K562 (cell line): ENCODE measurements at regions not wholly inside any gene's neighbourhood (a gene's known extent, or its start where the extent isn't known, plus 50 kb on each side); places are given as distances from the start of the nearest gene placed in this dataset.

Experiments used
- ATAC-seq: fragments of 200-7000 bp; cut with Tn5 transposase; 3 replicates; pipeline ENCODE4 v1.9.1; 2020; ENCODE audit warnings: moderate library complexity
- BruUV-seq: library from RNA; stranded (reverse); fragments of 400-500 nt; replicated peaks from 2 replicates; lab custom pipeline; 2021; lab: Mats Ljungman, UMichigan
- CTCF ChIA-PET: fragments of 300-600 bp; formaldehyde crosslinking; extraction: SDS; loops from one replicate; lab custom pipeline; 2021; ENCODE audit warnings: low intra/inter-chr PET ratio; lab: Yijun Ruan, JAX
- POLR2A ChIA-PET: fragments of 300-600, 350-650 bp; sonication (Branson Sonifier 250); formaldehyde crosslinking; extraction: SDS; loops from one replicate; lab custom pipeline; 2021; ENCODE audit warnings: antibody characterized with exemption, inconsistent platforms; lab: Yijun Ruan, JAX
- DNase-seq, 4 experiments: peaks; one replicate each; pipeline versions ENCODE4 v3.0.0 to v3.0.0-alpha.2; 2011 to 2018; ENCODE audit warnings: low spot score in 3 of 4, mixed read lengths in 3 of 4; ENCODE audit errors: extremely low read depth in 1 of 4
- FAIRE-seq: peaks from 2 replicates; lab custom pipeline; 2011; peaks lifted over from hg19 to GRCh38; lab: Jason Lieb, UNC
- H2AFZ ChIP-seq: 2 replicates; pipeline ENCODE4 v1.6.0; 2011; ENCODE audit warnings: low read depth, low read length, control low read depth, inconsistent platforms
- H3K27ac ChIP-seq: fragments of 200-600 bp; 3 replicates; pipeline ENCODE4 v1.8.0; 2011; ENCODE audit warnings: low read depth, mild to moderate bottlenecking, control low read depth, inconsistent platforms, low read length, moderate library complexity, mixed read lengths; ENCODE audit errors: extremely low read depth
- H3K27me3 ChIP-seq, 2 experiments: fragments of 300-600 bp in 1 of 2; 2 replicates in 1 of 2; 3 replicates in 1 of 2; pipeline versions ENCODE4 v1.6.0 to v1.8.0; 2011; ENCODE audit warnings: inconsistent platforms in 2 of 2, low read length in 2 of 2, mild to moderate bottlenecking in 1 of 2, mixed read lengths in 1 of 2, moderate library complexity in 1 of 2; ENCODE audit not compliant: control insufficient read depth in 2 of 2, insufficient read depth in 2 of 2
- H3K36me3 ChIP-seq: fragments of 300-600 bp; 3 replicates; pipeline ENCODE4 v1.8.0; 2011; ENCODE audit warnings: mild to moderate bottlenecking, low read length, inconsistent platforms; ENCODE audit not compliant: control insufficient read depth, insufficient read depth
- H3K4me1 ChIP-seq, 2 experiments: fragments of 200-600 bp in 1 of 2; replicated peaks in 1 of 2; 2 replicates in 1 of 2; 3 replicates in 1 of 2; pipeline versions ENCODE4 v1.5.1 to v1.8.0; 2011; ENCODE audit warnings: inconsistent platforms in 2 of 2, low read length in 2 of 2, mild to moderate bottlenecking in 1 of 2, mixed read lengths in 1 of 2, moderate library complexity in 1 of 2; ENCODE audit not compliant: control insufficient read depth in 2 of 2, insufficient read depth in 2 of 2
- H3K4me2 ChIP-seq: 2 replicates; pipeline ENCODE4 v1.6.1; 2011; ENCODE audit warnings: low read length, control low read depth, inconsistent platforms, mixed read lengths; ENCODE audit not compliant: insufficient read depth
- H3K4me3 ChIP-seq: fragments of 200-600 bp; sonication (generic), shearing (Covaris generic); 2 replicates; pipeline ENCODE4 v1.5.1; 2016; ENCODE audit warnings: control low read depth, inconsistent platforms
- H3K79me2 ChIP-seq: fragments of 200-600 bp; 3 replicates; pipeline ENCODE4 v1.8.0; 2011; ENCODE audit warnings: low read length, inconsistent platforms; ENCODE audit not compliant: control insufficient read depth, insufficient read depth
- H3K9ac ChIP-seq, 2 experiments: 2 replicates each; pipeline versions ENCODE4 v1.6.0 to v1.6.1; 2011; ENCODE audit warnings: low read depth in 2 of 2, low read length in 2 of 2, control low read depth in 1 of 2, inconsistent platforms in 1 of 2, mild to moderate bottlenecking in 1 of 2, mixed read lengths in 1 of 2; ENCODE audit not compliant: insufficient read depth in 1 of 2
- H3K9me1 ChIP-seq: one replicate; pipeline ENCODE4 v1.6.0; 2011; ENCODE audit warnings: inconsistent platforms, mild to moderate bottlenecking, low read length, moderate library complexity; ENCODE audit not compliant: control insufficient read depth, insufficient read depth
- H3K9me3 ChIP-seq: replicated peaks from 2 replicates; pipeline ENCODE4 v1.5.1; 2011; ENCODE audit warnings: low read depth, low read length, inconsistent platforms; ENCODE audit not compliant: control insufficient read depth, insufficient read depth
- H4K20me1 ChIP-seq: replicated peaks from 2 replicates; pipeline ENCODE4 v1.6.1; 2011; ENCODE audit warnings: low read length, inconsistent platforms, mixed read lengths; ENCODE audit not compliant: control insufficient read depth, insufficient read depth
- CBX2 ChIP-seq: fragments of 200-600 bp; sonication (generic); IDR thresholded peaks from one replicate; pipeline ENCODE4 v1.6.1; 2012; ENCODE audit warnings: mild to moderate bottlenecking, low read length, inconsistent platforms; ENCODE audit not compliant: insufficient read depth, poor library complexity, severe bottlenecking
- GTF2B ChIP-seq: IDR thresholded peaks from 2 replicates; pipeline ENCODE4 v1.6.1; 2011; ENCODE audit not compliant: insufficient read length; ENCODE audit errors: extremely low read depth
- HDAC3 ChIP-seq: fragments of 450-650 bp; IDR thresholded peaks from 2 replicates; pipeline ENCODE4 v1.6.1; 2018; ENCODE audit warnings: borderline replicate concordance, mild to moderate bottlenecking, moderate library complexity; ENCODE audit not compliant: partially characterized antibody
- KHSRP ChIP-seq: fragments of 450-650 bp; IDR thresholded peaks from 2 replicates; pipeline ENCODE4 v1.6.1; 2017
- PPARD ChIP-seq: fragments of 250-450 bp; sonication (Bioruptor Pico); IDR thresholded peaks from 2 replicates; pipeline ENCODE4 v1.8.0; 2022; ENCODE audit warnings: inconsistent platforms, mild to moderate bottlenecking, moderate library complexity
- ZNF263 ChIP-seq: sonication (generic); formaldehyde crosslinking; IDR thresholded peaks from 2 replicates; pipeline ENCODE4 v1.8.0; 2022; ENCODE audit warnings: mild to moderate bottlenecking, missing genetic modification reagents, borderline replicate concordance
- ZNF780A ChIP-seq: fragments of 250-450 bp; sonication (Bioruptor Pico); IDR thresholded peaks from 2 replicates; pipeline ENCODE4 v1.5.0; 2021; ENCODE audit warnings: mild to moderate bottlenecking
- WGBS: fragments of 100-300 bp; shearing (Covaris generic); methylation state at CpG from one replicate; pipeline ENCODE4 v1.1.6; 2016; ENCODE audit warnings: low coverage, mixed read lengths; ENCODE audit not compliant: insufficient coverage; ENCODE audit errors: missing lambda C conversion rate; 5-methylcytosine and 5-hydroxymethylcytosine counted together
- in situ Hi-C: fragments of 300-500 bp; cut with MboI; formaldehyde crosslinking; loops from 4 replicates; pipeline ENCODE4 v1.15.0; 2018; ENCODE audit warnings: inconsistent platforms, mixed read lengths
- intact Hi-C: fragments of 100-400 bp; cut with micrococcal nuclease; formaldehyde crosslinking; loops from 2 replicates; pipeline ENCODE4 v1.14.2; 2022
- TF ChIP-seq, protein P1 (sequence below), 2 experiments: fragments of 450-650 bp; formaldehyde crosslinking in 1 of 2; IDR thresholded peaks; 2 replicates each; pipeline versions ENCODE4 v1.4.0 to v1.6.1; 2014 to 2020; ENCODE audit warnings: mild to moderate bottlenecking in 2 of 2, borderline replicate concordance in 1 of 2, low read depth in 1 of 2

DNA sequence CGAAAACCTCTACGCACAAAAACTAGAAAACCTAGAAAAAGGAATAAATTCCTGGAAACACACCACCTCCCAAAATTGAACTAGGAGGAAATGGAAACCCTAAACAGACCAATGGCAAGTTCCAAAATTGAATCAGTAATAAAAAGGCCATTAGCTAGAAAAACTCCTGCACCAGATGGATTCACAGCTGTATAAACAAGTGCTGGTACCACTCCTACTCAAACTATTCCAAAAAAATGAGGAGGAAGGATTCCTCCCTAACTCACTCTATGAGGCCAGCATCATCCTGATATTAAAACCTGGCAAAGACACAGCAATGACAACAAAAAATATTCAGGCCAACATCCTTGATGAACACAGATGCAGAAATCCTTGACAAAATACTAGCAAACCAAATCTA, 228.2 kb downstream of the CHRM2 start:
- no TSS peak for BruUV-seq
- 0% methylated on average over 2 of the region's 2 CpGs for WGBS

DNA sequence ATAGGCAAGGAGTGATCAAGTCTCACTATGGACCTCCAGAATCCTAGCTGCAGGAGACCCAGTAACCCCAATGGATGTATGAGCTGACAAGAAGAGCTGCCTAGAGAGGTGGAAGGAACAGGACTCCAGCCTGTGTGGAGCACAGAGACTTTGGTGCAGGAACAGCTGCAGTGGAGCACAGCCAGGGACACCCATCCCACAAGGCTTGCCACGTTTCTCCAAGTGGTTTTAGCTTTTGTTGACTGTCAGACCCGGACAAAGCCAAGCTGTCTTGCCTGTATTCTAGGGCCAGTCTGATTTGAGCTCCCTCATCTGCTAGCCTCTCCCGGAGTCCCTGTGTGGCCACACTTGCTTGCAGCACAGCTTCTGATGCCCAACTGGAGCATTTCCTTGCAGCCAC, 224.7 kb downstream of the CHRM2 start:
- no TSS peak for BruUV-seq
- ATAC-seq, result no peak
- TF ChIP-seq PPARD (CRISPR knock-in tag) (no peak), KHSRP (no peak), GTF2B (no peak)
- TF ChIP-seq, protein P1, sequence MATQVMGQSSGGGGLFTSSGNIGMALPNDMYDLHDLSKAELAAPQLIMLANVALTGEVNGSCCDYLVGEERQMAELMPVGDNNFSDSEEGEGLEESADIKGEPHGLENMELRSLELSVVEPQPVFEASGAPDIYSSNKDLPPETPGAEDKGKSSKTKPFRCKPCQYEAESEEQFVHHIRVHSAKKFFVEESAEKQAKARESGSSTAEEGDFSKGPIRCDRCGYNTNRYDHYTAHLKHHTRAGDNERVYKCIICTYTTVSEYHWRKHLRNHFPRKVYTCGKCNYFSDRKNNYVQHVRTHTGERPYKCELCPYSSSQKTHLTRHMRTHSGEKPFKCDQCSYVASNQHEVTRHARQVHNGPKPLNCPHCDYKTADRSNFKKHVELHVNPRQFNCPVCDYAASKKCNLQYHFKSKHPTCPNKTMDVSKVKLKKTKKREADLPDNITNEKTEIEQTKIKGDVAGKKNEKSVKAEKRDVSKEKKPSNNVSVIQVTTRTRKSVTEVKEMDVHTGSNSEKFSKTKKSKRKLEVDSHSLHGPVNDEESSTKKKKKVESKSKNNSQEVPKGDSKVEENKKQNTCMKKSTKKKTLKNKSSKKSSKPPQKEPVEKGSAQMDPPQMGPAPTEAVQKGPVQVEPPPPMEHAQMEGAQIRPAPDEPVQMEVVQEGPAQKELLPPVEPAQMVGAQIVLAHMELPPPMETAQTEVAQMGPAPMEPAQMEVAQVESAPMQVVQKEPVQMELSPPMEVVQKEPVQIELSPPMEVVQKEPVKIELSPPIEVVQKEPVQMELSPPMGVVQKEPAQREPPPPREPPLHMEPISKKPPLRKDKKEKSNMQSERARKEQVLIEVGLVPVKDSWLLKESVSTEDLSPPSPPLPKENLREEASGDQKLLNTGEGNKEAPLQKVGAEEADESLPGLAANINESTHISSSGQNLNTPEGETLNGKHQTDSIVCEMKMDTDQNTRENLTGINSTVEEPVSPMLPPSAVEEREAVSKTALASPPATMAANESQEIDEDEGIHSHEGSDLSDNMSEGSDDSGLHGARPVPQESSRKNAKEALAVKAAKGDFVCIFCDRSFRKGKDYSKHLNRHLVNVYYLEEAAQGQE (IDR thresholded peaks at IDR 0.05; ENCODE audit: borderline replicate concordance), result no peak
- TF ChIP-seq, protein P1 (CRISPR knock-in tag; IDR thresholded peaks at IDR 0.05; ENCODE audit: low read depth), result no peak

More for the DNA sequence above, 228.2 kb downstream of the CHRM2 start:
- H3K36me3 ChIP-seq, result no peaks in the 10 kb centered on the region
- CTCF ChIA-PET, result no interaction called here
- no peaks in the 10 kb centered on the region for H4K20me1 ChIP-seq
- no peak overlapping the region for H2AFZ ChIP-seq
- no peak overlapping the region for H3K4me2 ChIP-seq
- no peaks in the 10 kb centered on the region for H3K4me1 ChIP-seq
- no peak overlapping the region for H3K9ac ChIP-seq
- no peak for ATAC-seq
- in situ Hi-C loops (no loop called here), intact Hi-C loops (no loop called here)
- H3K27ac ChIP-seq, result no peak overlapping the region
- TF ChIP-seq HDAC3, result no peak
- no peak for TF ChIP-seq ZNF263 (CRISPR knock-in tag)
- no peak for TF ChIP-seq CBX2
- TF ChIP-seq ZNF780A, result no peak
- 0 out of 2 replicates have a peak, but pooled peaks cover 3% of the 10 kb centered on the region for H3K9me3 ChIP-seq
- POLR2A ChIA-PET, result no interaction called here
- no peak overlapping the region for H3K4me3 ChIP-seq
- no peak for FAIRE-seq
- no peaks in the 10 kb centered on the region for H3K9me1 ChIP-seq
- H3K79me2 ChIP-seq, result no peaks in the 10 kb centered on the region
- DNase-seq, result no peak
- H3K27me3 ChIP-seq, result no peaks in the 10 kb centered on the region

More for the DNA sequence above, 224.7 kb downstream of the CHRM2 start:
- Histone ChIP-seq H3K4me2 (no peak overlapping the region), H3K27ac (no peak overlapping the region), H3K9me1 (no peaks in the 10 kb centered on the region), H3K9me3 (0 out of 2 replicates have a peak, but pooled peaks cover 3% of the 10 kb centered on the region), H4K20me1 (no peaks in the 10 kb centered on the region), H3K36me3 (no peaks in the 10 kb centered on the region), H3K9ac (no peak overlapping the region), H3K27me3 (no peaks in the 10 kb centered on the region), H3K4me1 (no peaks in the 10 kb centered on the region), H3K79me2 (no peaks in the 10 kb centered on the region), H2AFZ (no peak overlapping the region), H3K4me3 (no peak overlapping the region)
- FAIRE-seq (no peak), DNase-seq (no peak)
- intact Hi-C loops, result no loop called here
- POLR2A ChIA-PET, result interaction anchor here (0.9 kb wide), 1 partner anchor 9 kb away, joined by 3 read pairs; no protein-coding TSS in a partner anchor
- 3% methylated on average over 3 of the region's 3 CpGs for WGBS
- CTCF ChIA-PET, result no interaction called here
- in situ Hi-C loops, result no loop called here
